Lung (tissue), 11 donors: ENCODE measurements at regions not wholly inside any gene's neighbourhood (a gene's known extent, or its start where the extent isn't known, plus 50 kb on each side); places are given as distances from the start of the nearest gene placed in this dataset.

Source experiments
- ATAC-seq: fragments of 200-7000 bp; cut with Tn5 transposase; one replicate; pipeline ENCODE4 v1.9.1; 2020; ENCODE audit warnings: moderate number of reproducible peaks; ENCODE audit not compliant: insufficient read depth, low FRiP score
- DNase-seq, 3 donors: peaks; one replicate each; pipeline ENCODE4 v3.0.0-alpha.2; 2013 to 2017
- H3K27ac ChIP-seq, 2 donors: one replicate each; pipeline ENCODE4 v1.5.1; 2013; ENCODE audit warnings: mild to moderate bottlenecking in 2 of 2, moderate library complexity in 2 of 2, control low read depth in 1 of 2, inconsistent platforms in 1 of 2, low read depth in 1 of 2, low read length in 1 of 2
- H3K27me3 ChIP-seq, 3 donors: one replicate each; pipeline ENCODE4 v1.5.1; 2013; ENCODE audit warnings: low read length in 2 of 3; ENCODE audit not compliant: control insufficient read depth in 3 of 3, insufficient read depth in 3 of 3
- H3K36me3 ChIP-seq, 4 donors: one replicate each; pipeline ENCODE4 v1.5.1; 2013; ENCODE audit warnings: low read length in 4 of 4, mild to moderate bottlenecking in 1 of 4, moderate library complexity in 1 of 4; ENCODE audit not compliant: control insufficient read depth in 4 of 4, insufficient read depth in 4 of 4
- H3K4me1 ChIP-seq, 5 donors: one replicate each; pipeline ENCODE4 v1.5.1; 2013; ENCODE audit warnings: low read length in 5 of 5, mild to moderate bottlenecking in 2 of 5, moderate library complexity in 1 of 5; ENCODE audit not compliant: control insufficient read depth in 5 of 5, insufficient read depth in 5 of 5
- H3K4me3 ChIP-seq: one replicate; pipeline ENCODE4 v1.5.1; 2013; ENCODE audit warnings: mild to moderate bottlenecking, control low read depth, moderate library complexity
- H3K9ac ChIP-seq, 2 donors: one replicate each; pipeline ENCODE4 v1.5.1; 2013; ENCODE audit warnings: low read length in 2 of 2, control low read depth in 1 of 2; ENCODE audit not compliant: insufficient read depth in 1 of 2
- H3K9me3 ChIP-seq, 4 donors: one replicate each; pipeline ENCODE4 v1.5.1; 2013; ENCODE audit warnings: low read length in 3 of 4, mild to moderate bottlenecking in 1 of 4, moderate library complexity in 1 of 4; ENCODE audit not compliant: control insufficient read depth in 4 of 4, insufficient read depth in 3 of 4
- WGBS, 2 donors: extraction: QIAGEN DNeasy Blood & Tissue Kit; methylation state at CpG; one replicate each; pipeline ENCODE4 v1.1.7; 2013; 5-methylcytosine and 5-hydroxymethylcytosine counted together
- TF ChIP-seq, protein P1 (sequence below): IDR thresholded peaks from 2 replicates; pipeline ENCODE4 v1.5.1; 2012; ENCODE audit warnings: mild to moderate bottlenecking; ENCODE audit errors: control extremely low read depth, extremely low read depth
- donor health status: control.
- donor health status: control.
- donor health status: Bipolar disorder and iron deficiency.
- donor health status: healthy.
- donor health status: DM: yes; HTN: yes; CAD: no.

GRCh38 chr11:42200311-42200710 is 740.9 kb upstream of the LRRC4C start:
- Histone ChIP-seq H3K4me1 (no peaks in the 10 kb centered on the region), H3K9ac (no peak overlapping the region), H3K27me3 (no peaks in the 10 kb centered on the region), H3K9me3 (no peaks in the 10 kb centered on the region), H3K36me3 (no peaks in the 10 kb centered on the region), H3K27ac (no peak overlapping the region), H3K4me3 (no peak overlapping the region)
- 91% methylated on average over 6 of the region's 6 CpGs for WGBS, 2 donors
- TF ChIP-seq, protein P1, sequence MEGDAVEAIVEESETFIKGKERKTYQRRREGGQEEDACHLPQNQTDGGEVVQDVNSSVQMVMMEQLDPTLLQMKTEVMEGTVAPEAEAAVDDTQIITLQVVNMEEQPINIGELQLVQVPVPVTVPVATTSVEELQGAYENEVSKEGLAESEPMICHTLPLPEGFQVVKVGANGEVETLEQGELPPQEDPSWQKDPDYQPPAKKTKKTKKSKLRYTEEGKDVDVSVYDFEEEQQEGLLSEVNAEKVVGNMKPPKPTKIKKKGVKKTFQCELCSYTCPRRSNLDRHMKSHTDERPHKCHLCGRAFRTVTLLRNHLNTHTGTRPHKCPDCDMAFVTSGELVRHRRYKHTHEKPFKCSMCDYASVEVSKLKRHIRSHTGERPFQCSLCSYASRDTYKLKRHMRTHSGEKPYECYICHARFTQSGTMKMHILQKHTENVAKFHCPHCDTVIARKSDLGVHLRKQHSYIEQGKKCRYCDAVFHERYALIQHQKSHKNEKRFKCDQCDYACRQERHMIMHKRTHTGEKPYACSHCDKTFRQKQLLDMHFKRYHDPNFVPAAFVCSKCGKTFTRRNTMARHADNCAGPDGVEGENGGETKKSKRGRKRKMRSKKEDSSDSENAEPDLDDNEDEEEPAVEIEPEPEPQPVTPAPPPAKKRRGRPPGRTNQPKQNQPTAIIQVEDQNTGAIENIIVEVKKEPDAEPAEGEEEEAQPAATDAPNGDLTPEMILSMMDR: no peak
- ATAC-seq: no peak
- no peak for DNase-seq

GRCh38 chr11:42201603-42202148 is 742.2 kb upstream of the LRRC4C start:
- H3K9me3 ChIP-seq: peaks cover 0 to 3% (median 0%) of the 10 kb centered on the region in 4 donors
- no peaks in the 10 kb centered on the region for H3K27me3 ChIP-seq
- no peaks in the 10 kb centered on the region for H3K36me3 ChIP-seq
- WGBS, 2 donors: 81 to 88% methylated on average over 6 of the region's 6 CpGs
- no peak overlapping the region for H3K4me3 ChIP-seq
- no peak overlapping the region for H3K27ac ChIP-seq
- ATAC-seq: no peak
- TF ChIP-seq, protein P1: no peak
- H3K9ac ChIP-seq: no peak overlapping the region
- DNase-seq: no peak
- H3K4me1 ChIP-seq: no peaks in the 10 kb centered on the region

DNA sequence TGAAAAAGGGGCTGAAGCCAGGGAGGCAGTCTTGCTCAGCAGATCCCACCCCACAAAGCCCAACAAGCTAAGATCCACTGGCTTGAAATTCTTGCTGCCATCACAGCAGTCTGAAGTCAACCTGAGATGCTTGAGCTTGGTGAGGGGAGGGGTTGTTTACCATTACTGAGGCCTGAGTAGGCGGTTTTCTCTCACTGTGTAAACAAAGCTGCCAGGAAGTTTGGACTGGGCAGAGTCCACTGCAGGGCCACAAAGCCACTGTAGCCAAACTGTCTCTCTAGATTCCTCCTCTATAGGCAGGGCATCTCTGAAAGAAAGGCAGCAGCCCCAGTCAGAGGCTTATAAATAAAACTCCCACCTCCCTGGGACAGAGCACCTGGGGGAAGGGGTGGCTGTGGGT is 746.1 kb upstream of the LRRC4C start:
- WGBS, 2 donors: 35 to 67% methylated on average over 1 of the region's 1 CpG
- no peak for ATAC-seq
- Histone ChIP-seq H3K27me3 (no peaks in the 10 kb centered on the region), H3K4me1 (no peaks in the 10 kb centered on the region), H3K9me3 (peaks cover 0 to 3% (median 0%) of the 10 kb centered on the region in 4 donors), H3K36me3 (no peaks in the 10 kb centered on the region), H3K27ac (no peak overlapping the region), H3K4me3 (no peak overlapping the region), H3K9ac (no peak overlapping the region)
- no peak for DNase-seq
- TF ChIP-seq, protein P1: no peak

DNA sequence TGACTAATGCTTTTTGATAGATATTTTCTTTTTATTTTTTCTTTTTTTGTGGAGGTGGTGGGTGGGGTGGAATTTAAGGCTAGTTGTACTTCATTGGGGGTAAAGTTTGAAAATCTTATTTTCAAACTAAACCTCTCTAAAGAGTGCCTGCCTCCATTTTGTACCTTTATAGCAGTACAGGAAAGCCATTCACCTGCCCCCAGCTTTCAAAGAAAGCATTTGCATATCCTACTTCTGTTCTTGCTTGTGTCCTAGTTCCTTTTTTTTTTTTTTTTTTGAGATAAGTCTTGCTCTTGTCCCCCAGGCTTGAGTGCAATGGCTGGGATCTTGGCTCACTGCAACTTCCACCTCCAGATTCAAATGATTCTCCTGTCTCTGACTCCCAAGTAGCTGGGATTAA is 766.2 kb upstream of the LRRC4C start:
- no peak for DNase-seq
- Histone ChIP-seq H3K36me3 (no peaks in the 10 kb centered on the region), H3K4me3 (no peak overlapping the region), H3K4me1 (no peaks in the 10 kb centered on the region), H3K9me3 (no peaks in the 10 kb centered on the region), H3K27me3 (no peaks in the 10 kb centered on the region), H3K27ac (no peak overlapping the region), H3K9ac (no peak overlapping the region)
- no peak for ATAC-seq
- TF ChIP-seq, protein P1: no peak
